Loucy (cell line): ENCODE measurements at regions not wholly inside any gene's neighbourhood (a gene's known extent, or its start where the extent isn't known, plus 50 kb on each side); places are given as distances from the start of the nearest gene placed in this dataset.

Experiments used
- EZH2phosphoT487 ChIP-seq: fragments of 200-600 bp; IDR thresholded peaks from 2 replicates; pipeline ENCODE4 v1.6.1; 2018; ENCODE audit warnings: antibody characterized with exemption, mild to moderate bottlenecking, moderate library complexity, borderline replicate concordance
- TF ChIP-seq, protein P1 (sequence below): fragments of 200-600 bp; sonication (generic); conservative IDR thresholded peaks from 2 replicates; pipeline ENCODE4 v1.5.1; 2014; ENCODE audit warnings: mild to moderate bottlenecking, antibody characterized with exemption, low read length

DNA sequence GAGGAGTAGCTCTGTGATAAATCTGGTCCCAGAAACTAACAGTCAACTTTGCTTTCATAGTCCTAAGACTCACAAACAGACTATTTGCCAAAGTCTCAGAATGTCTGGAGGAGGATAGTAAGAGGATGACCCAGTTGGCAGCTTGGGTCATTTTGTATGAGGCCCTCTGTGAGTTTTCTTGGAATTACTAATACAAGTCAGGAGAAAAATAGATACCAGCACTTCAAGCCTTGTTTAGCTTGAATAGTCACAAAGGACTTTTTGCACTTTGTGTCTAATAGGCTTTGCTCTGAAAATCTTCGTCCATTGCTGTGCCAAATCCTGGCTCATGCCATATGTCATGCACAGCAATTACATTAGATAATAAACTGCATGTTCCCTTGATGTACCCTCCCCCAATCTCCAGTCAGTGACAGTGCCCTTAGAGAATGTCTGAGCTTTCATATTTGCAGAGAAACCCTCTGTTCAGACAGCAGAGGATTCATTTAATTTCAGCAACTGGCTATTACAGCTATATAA lies 612.8 kb downstream of the CSNK1G3 start:
- TF ChIP-seq, protein P1, sequence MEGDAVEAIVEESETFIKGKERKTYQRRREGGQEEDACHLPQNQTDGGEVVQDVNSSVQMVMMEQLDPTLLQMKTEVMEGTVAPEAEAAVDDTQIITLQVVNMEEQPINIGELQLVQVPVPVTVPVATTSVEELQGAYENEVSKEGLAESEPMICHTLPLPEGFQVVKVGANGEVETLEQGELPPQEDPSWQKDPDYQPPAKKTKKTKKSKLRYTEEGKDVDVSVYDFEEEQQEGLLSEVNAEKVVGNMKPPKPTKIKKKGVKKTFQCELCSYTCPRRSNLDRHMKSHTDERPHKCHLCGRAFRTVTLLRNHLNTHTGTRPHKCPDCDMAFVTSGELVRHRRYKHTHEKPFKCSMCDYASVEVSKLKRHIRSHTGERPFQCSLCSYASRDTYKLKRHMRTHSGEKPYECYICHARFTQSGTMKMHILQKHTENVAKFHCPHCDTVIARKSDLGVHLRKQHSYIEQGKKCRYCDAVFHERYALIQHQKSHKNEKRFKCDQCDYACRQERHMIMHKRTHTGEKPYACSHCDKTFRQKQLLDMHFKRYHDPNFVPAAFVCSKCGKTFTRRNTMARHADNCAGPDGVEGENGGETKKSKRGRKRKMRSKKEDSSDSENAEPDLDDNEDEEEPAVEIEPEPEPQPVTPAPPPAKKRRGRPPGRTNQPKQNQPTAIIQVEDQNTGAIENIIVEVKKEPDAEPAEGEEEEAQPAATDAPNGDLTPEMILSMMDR: no peak
- TF ChIP-seq EZH2phosphoT487: no peak
